HepG2 (cell line): ENCODE measurements at regions not wholly inside any gene's neighbourhood (a gene's known extent, or its start where the extent isn't known, plus 50 kb on each side); places are given as distances from the start of the nearest gene placed in this dataset.

ENCODE experiments used
- CAMTA2 ChIP-seq: sonication (generic); formaldehyde crosslinking; IDR thresholded peaks from 2 replicates; pipeline ENCODE4 v1.4.0; 2020; ENCODE audit warnings: mild to moderate bottlenecking, missing genetic modification reagents, borderline replicate concordance
- CREM ChIP-seq, 2 experiments: sonication (generic) in 1 of 2; formaldehyde crosslinking in 1 of 2; IDR thresholded peaks; 2 replicates each; pipeline versions ENCODE4 v1.4.0 to v1.6.1; 2016 to 2020; ENCODE audit warnings: antibody characterized with exemption in 1 of 2, mild to moderate bottlenecking in 1 of 2, missing genetic modification reagents in 1 of 2
- EHMT2 ChIP-seq: fragments of 200-600 bp; sonication (generic); IDR thresholded peaks from 2 replicates; pipeline ENCODE4 v1.7.0; 2017; ENCODE audit warnings: antibody characterized with exemption, low read depth, low read length, borderline replicate concordance
- GATAD2A ChIP-seq: IDR thresholded peaks from 2 replicates; pipeline ENCODE4 v1.6.1; 2016
- HOXA3 ChIP-seq: sonication (generic); formaldehyde crosslinking; IDR thresholded peaks from 2 replicates; pipeline ENCODE4 v1.5.0; 2020; ENCODE audit warnings: missing genetic modification reagents
- LCORL ChIP-seq, 2 experiments: fragments of 450-650 bp in 1 of 2; sonication (generic) in 1 of 2; formaldehyde crosslinking in 1 of 2; IDR thresholded peaks; 2 replicates each; pipeline versions ENCODE4 v1.5.0 to v1.6.1; 2017 to 2020; ENCODE audit warnings: antibody characterized with exemption in 1 of 2, missing genetic modification reagents in 1 of 2
- MLLT10 ChIP-seq: sonication (generic); formaldehyde crosslinking; IDR thresholded peaks from 2 replicates; pipeline ENCODE4 v1.4.0; 2020; ENCODE audit warnings: missing genetic modification reagents
- NFKBIZ ChIP-seq: IDR thresholded peaks from 2 replicates; pipeline ENCODE4 v1.6.1; 2018; ENCODE audit warnings: missing genetic modification reagents, missing compliant biosample characterization
- ONECUT2 ChIP-seq: sonication (generic); formaldehyde crosslinking; IDR thresholded peaks from 2 replicates; pipeline ENCODE4 v1.4.0; 2020; ENCODE audit warnings: missing genetic modification reagents
- PBX3 ChIP-seq: sonication (generic); formaldehyde crosslinking; IDR thresholded peaks from 2 replicates; pipeline ENCODE4 v1.8.1; 2023; ENCODE audit warnings: missing genetic modification reagents, inconsistent platforms, borderline replicate concordance
- REST ChIP-seq, 2 experiments: IDR thresholded peaks; 2 replicates each; pipeline ENCODE4 v1.6.1; 2011 to 2012; ENCODE audit warnings: low read length in 2 of 2, borderline replicate concordance in 1 of 2, low read depth in 1 of 2, mild to moderate bottlenecking in 1 of 2, moderate library complexity in 1 of 2
- SNRNP70 ChIP-seq: fragments of 200-400 bp; formaldehyde crosslinking; IDR thresholded peaks from 2 replicates; pipeline ENCODE4 v1.6.1; 2017; ENCODE audit warnings: mild to moderate bottlenecking, low read depth, low read length, moderate library complexity
- SP2 ChIP-seq: sonication (generic); formaldehyde crosslinking; IDR thresholded peaks from 2 replicates; pipeline ENCODE4 v1.5.1; 2020; ENCODE audit warnings: mild to moderate bottlenecking, missing genetic modification reagents
- TFAP4 ChIP-seq: sonication (generic); IDR thresholded peaks from 2 replicates; pipeline ENCODE4 v1.6.1; 2016; ENCODE audit warnings: low read depth, borderline replicate concordance
- TFDP2 ChIP-seq: sonication (generic); formaldehyde crosslinking; IDR thresholded peaks from 2 replicates; pipeline ENCODE4 v1.4.0; 2020; ENCODE audit warnings: missing genetic modification reagents
- THAP8 ChIP-seq: sonication (generic); formaldehyde crosslinking; IDR thresholded peaks from 2 replicates; pipeline ENCODE4 v1.5.1; 2020; ENCODE audit warnings: missing genetic modification reagents, mild to moderate bottlenecking, borderline replicate concordance
- THYN1 ChIP-seq: sonication (generic); formaldehyde crosslinking; IDR thresholded peaks from 2 replicates; pipeline ENCODE4 v1.8.1; 2023; ENCODE audit warnings: low read depth, mild to moderate bottlenecking, moderate library complexity, missing genetic modification reagents, borderline replicate concordance
- ZFAT ChIP-seq: sonication (generic); formaldehyde crosslinking; conservative IDR thresholded peaks from 2 replicates; pipeline ENCODE4 v1.8.1; 2023; ENCODE audit warnings: missing genetic modification reagents, inconsistent platforms
- ZMYM3 ChIP-seq: sonication (generic); formaldehyde crosslinking; IDR thresholded peaks from 2 replicates; pipeline ENCODE4 v1.5.1; 2020; ENCODE audit warnings: mild to moderate bottlenecking, missing genetic modification reagents
- ZNF362 ChIP-seq: sonication (generic); formaldehyde crosslinking; IDR thresholded peaks from 2 replicates; pipeline ENCODE4 v1.4.0; 2020; ENCODE audit warnings: missing genetic modification reagents, mild to moderate bottlenecking, borderline replicate concordance
- ZNF570 ChIP-seq: sonication (generic); formaldehyde crosslinking; IDR thresholded peaks from 2 replicates; pipeline ENCODE4 v1.4.0; 2020; ENCODE audit warnings: mild to moderate bottlenecking, missing genetic modification reagents, borderline replicate concordance
- ZNF773 ChIP-seq: sonication (generic); formaldehyde crosslinking; IDR thresholded peaks from 2 replicates; pipeline ENCODE4 v1.4.0; 2020; ENCODE audit warnings: missing genetic modification reagents, borderline replicate concordance

- no peak; the same call in 1 of the 2 replicates for TF ChIP-seq EHMT2
- no peak for TF ChIP-seq TFAP4
- no peak for TF ChIP-seq ZNF773 (CRISPR knock-in tag)
- no peak for TF ChIP-seq THAP8 (CRISPR knock-in tag)
- TF ChIP-seq REST (IDR thresholded peaks at IDR 0.05; ENCODE audit: borderline replicate concordance in 1 of 2, low read depth in 1 of 2, low read length in 2 of 2): no peak
- no peak for TF ChIP-seq NFKBIZ
- TF ChIP-seq SNRNP70: no peak
- TF ChIP-seq ZMYM3 (CRISPR knock-in tag): no peak
- no peak for TF ChIP-seq SP2 (CRISPR knock-in tag)
- no peak for TF ChIP-seq HOXA3 (CRISPR knock-in tag)
- TF ChIP-seq ZNF362 (CRISPR knock-in tag): no peak
- 0 out of 2 replicates have a peak, but pooled peaks have one; percentile 32 for TF ChIP-seq TFDP2 (CRISPR knock-in tag)
- no peak for TF ChIP-seq CAMTA2 (CRISPR knock-in tag)
- TF ChIP-seq GATAD2A (CRISPR knock-in tag): peak; percentile 80
- peak; percentile 89 for TF ChIP-seq ONECUT2 (CRISPR knock-in tag)
- no peak for TF ChIP-seq THYN1 (CRISPR knock-in tag)
- no peak for TF ChIP-seq PBX3 (CRISPR knock-in tag)
- 0 out of 2 replicates have a peak, but pooled peaks have one; percentile 56 for TF ChIP-seq LCORL (IDR thresholded peaks at IDR 0.05)
- TF ChIP-seq LCORL (CRISPR knock-in tag; IDR thresholded peaks at IDR 0.05): 0 out of 2 replicates have a peak, but pooled peaks have one; percentile 43
- peak; percentile 83 for TF ChIP-seq CREM (IDR thresholded peaks at IDR 0.05)
- no peak for TF ChIP-seq CREM (CRISPR knock-in tag; IDR thresholded peaks at IDR 0.05)
- TF ChIP-seq MLLT10 (CRISPR knock-in tag): no peak
- TF ChIP-seq ZFAT: no peak
- TF ChIP-seq ZNF570 (CRISPR knock-in tag): no peak
Observed at GRCh38 chr7:26949319-26949718, 84.9 kb upstream of the SKAP2 start (continued).
